H1 (cell line): ENCODE measurements at regions not wholly inside any gene's neighbourhood (a gene's known extent, or its start where the extent isn't known, plus 50 kb on each side); places are given as distances from the start of the nearest gene placed in this dataset.

ENCODE experiments used
- CTCF ChIA-PET: fragments of 300-600 bp; sonication (Branson Sonifier 250); formaldehyde crosslinking; loops from one replicate; lab custom pipeline; 2021; ENCODE audit not compliant: partially characterized antibody; lab: Charles Lee
- POLR2A ChIA-PET: fragments of 300-600 bp; sonication (Branson Sonifier 250); formaldehyde crosslinking; loops from one replicate; lab custom pipeline; 2021; ENCODE audit warnings: inconsistent platforms; ENCODE audit not compliant: partially characterized antibody; lab: Charles Lee
- DNase-seq, 2 experiments: peaks; one replicate each; pipeline versions ENCODE4 v3.0.0 to v3.0.0-alpha.2; 2010 to 2022; ENCODE audit warnings: low spot score in 2 of 2, low read depth in 1 of 2, mixed read lengths in 1 of 2
- FAIRE-seq: peaks from 2 replicates; lab custom pipeline; 2011; peaks lifted over from hg19 to GRCh38; lab: Jason Lieb, UNC
- H2AFZ ChIP-seq: 2 replicates; pipeline ENCODE4 v1.8.1; 2012; ENCODE audit warnings: low read length, inconsistent platforms
- H2AK5ac ChIP-seq: 2 replicates; pipeline ENCODE4 v1.6.1; 2013; ENCODE audit warnings: low read depth, low read length
- H2BK120ac ChIP-seq: replicated peaks from 2 replicates; pipeline ENCODE3; 2013; ENCODE audit warnings: low read depth, low read length, inconsistent platforms
- H2BK12ac ChIP-seq: 2 replicates; pipeline ENCODE4 v1.6.1; 2013; ENCODE audit warnings: low read depth, low read length
- H2BK15ac ChIP-seq: 2 replicates; pipeline ENCODE4 v1.6.1; 2013; ENCODE audit warnings: low read length
- H2BK20ac ChIP-seq: 2 replicates; pipeline ENCODE4 v1.6.1; 2013; ENCODE audit warnings: low read length
- H2BK5ac ChIP-seq: 2 replicates; pipeline ENCODE4 v1.6.1; 2013; ENCODE audit warnings: low read depth, low read length
- H3K14ac ChIP-seq: 2 replicates; pipeline ENCODE4 v1.6.1; 2013; ENCODE audit warnings: inconsistent platforms; ENCODE audit not compliant: insufficient read length
- H3K18ac ChIP-seq: 2 replicates; pipeline ENCODE4 v1.6.1; 2013; ENCODE audit warnings: low read length; ENCODE audit errors: extremely low read depth
- H3K23ac ChIP-seq: 2 replicates; pipeline ENCODE4 v1.6.1; 2013; ENCODE audit warnings: inconsistent platforms; ENCODE audit not compliant: insufficient read length
- H3K23me2 ChIP-seq: 2 replicates; pipeline ENCODE4 v1.6.1; 2013; ENCODE audit warnings: low read depth, low read length
- H3K27ac ChIP-seq: 2 replicates; pipeline ENCODE4 v1.6.1; 2011; ENCODE audit warnings: low read depth, low read length, inconsistent platforms
- H3K27me3 ChIP-seq, 4 experiments: replicated peaks in 1 of 4; 1 replicate in 1 of 4; 2 replicates in 3 of 4; pipeline versions ENCODE4 v1.6.1 to v1.8.1; 2011 to 2013; ENCODE audit warnings: low read length in 3 of 4, mild to moderate bottlenecking in 3 of 4, inconsistent platforms in 2 of 4, mixed read lengths in 2 of 4, moderate library complexity in 1 of 4; ENCODE audit not compliant: control insufficient read depth in 3 of 4, insufficient read depth in 3 of 4; ENCODE audit errors: extremely low read depth in 1 of 4
- H3K36me3 ChIP-seq, 4 experiments: 2 replicates each; pipeline versions ENCODE4 v1.6.1 to v1.8.1; 2011 to 2013; ENCODE audit warnings: mild to moderate bottlenecking in 4 of 4, low read length in 3 of 4, moderate library complexity in 2 of 4, control low read depth in 1 of 4, inconsistent platforms in 1 of 4; ENCODE audit not compliant: insufficient read depth in 4 of 4, control insufficient read depth in 2 of 4
- H3K4ac ChIP-seq: replicated peaks from 2 replicates; pipeline ENCODE3; 2013; ENCODE audit warnings: low read length, low read depth, mixed read lengths, inconsistent platforms; ENCODE audit not compliant: insufficient read length
- H3K4me1 ChIP-seq, 4 experiments: replicated peaks in 1 of 4; 1 replicate in 1 of 4; 2 replicates in 3 of 4; pipeline versions ENCODE4 v1.6.1 to v1.8.1; 2011 to 2013; ENCODE audit warnings: low read length in 3 of 4, inconsistent platforms in 2 of 4, mixed read lengths in 1 of 4; ENCODE audit not compliant: insufficient read depth in 4 of 4, control insufficient read depth in 3 of 4
- H3K4me2 ChIP-seq, 2 experiments: 2 replicates each; pipeline versions ENCODE4 v1.6.1 to v1.8.1; 2011 to 2013; ENCODE audit warnings: low read depth in 2 of 2, low read length in 2 of 2, control low read depth in 1 of 2, inconsistent platforms in 1 of 2, mild to moderate bottlenecking in 1 of 2; ENCODE audit not compliant: insufficient read depth in 1 of 2
- H3K4me3 ChIP-seq, 4 experiments: fragments of 200-600, 300-600 bp in 1 of 4; sonication (generic), shearing (Covaris generic), sonication (Bioruptor Twin) in 1 of 4; 2 replicates each; pipeline versions ENCODE4 v1.5.1 to v1.8.1; 2011 to 2016; ENCODE audit warnings: low read length in 4 of 4, low read depth in 3 of 4, control low read depth in 2 of 4, inconsistent platforms in 2 of 4, mild to moderate bottlenecking in 2 of 4, mixed read lengths in 1 of 4, moderate library complexity in 1 of 4; ENCODE audit not compliant: insufficient read depth in 2 of 4; ENCODE audit errors: extremely low read depth in 1 of 4
- H3K56ac ChIP-seq: replicated peaks from 2 replicates; pipeline ENCODE3; 2013; ENCODE audit warnings: low read depth, mild to moderate bottlenecking, mixed read lengths, low read length, inconsistent platforms; ENCODE audit not compliant: insufficient read length
- H3K79me1 ChIP-seq: 2 replicates; pipeline ENCODE4 v1.6.1; 2013; ENCODE audit warnings: low read depth, low read length, control low read depth
- H3K79me2 ChIP-seq, 2 experiments: 2 replicates each; pipeline versions ENCODE4 v1.6.1 to v1.8.1; 2012 to 2013; ENCODE audit warnings: low read length in 2 of 2, mild to moderate bottlenecking in 2 of 2, inconsistent platforms in 1 of 2; ENCODE audit not compliant: insufficient read depth in 2 of 2, control insufficient read depth in 1 of 2
- H3K9ac ChIP-seq, 4 experiments: replicated peaks in 1 of 4; 1 replicate in 1 of 4; 2 replicates in 3 of 4; pipeline versions ENCODE4 v1.6.1 to v1.8.1; 2011 to 2013; ENCODE audit warnings: low read depth in 3 of 4, low read length in 3 of 4, control low read depth in 2 of 4, mild to moderate bottlenecking in 2 of 4, moderate library complexity in 2 of 4, inconsistent platforms in 1 of 4; ENCODE audit errors: extremely low read depth in 1 of 4
- H3K9me3 ChIP-seq, 2 experiments: 2 replicates each; pipeline versions ENCODE4 v1.6.1 to v1.8.1; 2012 to 2013; ENCODE audit warnings: mild to moderate bottlenecking in 2 of 2, moderate library complexity in 2 of 2, control low read depth in 1 of 2, inconsistent platforms in 1 of 2, low read depth in 1 of 2, low read length in 1 of 2, mixed read lengths in 1 of 2; ENCODE audit not compliant: insufficient read depth in 2 of 2
- H4K20me1 ChIP-seq, 2 experiments: replicated peaks in 1 of 2; 2 replicates each; pipeline versions ENCODE3 to v1.8.1; 2011 to 2013; ENCODE audit warnings: inconsistent platforms in 2 of 2, low read length in 2 of 2, mild to moderate bottlenecking in 1 of 2; ENCODE audit not compliant: insufficient read depth in 2 of 2, control insufficient read depth in 1 of 2
- H4K5ac ChIP-seq: 2 replicates; pipeline ENCODE4 v1.6.1; 2013; ENCODE audit warnings: low read length, low read depth, mixed read lengths, inconsistent platforms; ENCODE audit not compliant: insufficient read length
- H4K8ac ChIP-seq: 2 replicates; pipeline ENCODE4 v1.8.0; 2013; ENCODE audit warnings: mild to moderate bottlenecking, moderate library complexity, low read length, inconsistent platforms; ENCODE audit not compliant: insufficient read depth; ENCODE audit errors: extremely low read depth
- H4K91ac ChIP-seq: replicated peaks from 2 replicates; pipeline ENCODE3; 2013; ENCODE audit warnings: low read length, mixed read lengths, inconsistent platforms; ENCODE audit not compliant: insufficient read length
- ASH2L ChIP-seq: fragments of 200-600, 300-600 bp; sonication (generic); IDR thresholded peaks from one replicate; pipeline ENCODE4 v1.7.1; 2017; ENCODE audit warnings: low read length
- BACH1 ChIP-seq: IDR thresholded peaks from 2 replicates; pipeline ENCODE4 v1.6.1; 2012; ENCODE audit warnings: low read length, improper control_type of control experiment
- EP300 ChIP-seq, 2 experiments: IDR thresholded peaks; 1 replicate in 1 of 2; 2 replicates in 1 of 2; pipeline ENCODE4 v1.6.1; 2011 to 2012; ENCODE audit warnings: low read depth in 2 of 2, low read length in 2 of 2, mild to moderate bottlenecking in 2 of 2, borderline replicate concordance in 1 of 2, inconsistent platforms in 1 of 2, moderate library complexity in 1 of 2
- FOSL1 ChIP-seq: IDR thresholded peaks from 2 replicates; pipeline ENCODE4 v1.6.1; 2011; ENCODE audit warnings: mild to moderate bottlenecking, low read depth, low read length, moderate library complexity; ENCODE audit not compliant: insufficient read depth
- GABPA ChIP-seq: IDR thresholded peaks from 2 replicates; pipeline ENCODE4 v1.6.1; 2011; ENCODE audit warnings: mild to moderate bottlenecking, low read length, moderate library complexity, borderline replicate concordance; ENCODE audit not compliant: insufficient read depth
- GTF2F1 ChIP-seq: IDR thresholded peaks from 2 replicates; pipeline ENCODE4 v1.6.1; 2012; ENCODE audit warnings: low read depth, low read length, improper control_type of control experiment, borderline replicate concordance
- HDAC2 ChIP-seq, 2 experiments: fragments of 300-600 bp in 1 of 2; sonication (generic) in 1 of 2; IDR thresholded peaks; 2 replicates each; pipeline ENCODE4 v1.6.1; 2011 to 2012; ENCODE audit warnings: low read depth in 2 of 2, low read length in 2 of 2, mild to moderate bottlenecking in 2 of 2, moderate library complexity in 2 of 2, borderline replicate concordance in 1 of 2, inconsistent platforms in 1 of 2
- KDM1A ChIP-seq: fragments of 200-600, 300-600 bp; sonication (generic); IDR thresholded peaks from 2 replicates; pipeline ENCODE4 v1.7.1; 2016; ENCODE audit warnings: mild to moderate bottlenecking, low read length, borderline replicate concordance
- MAFK ChIP-seq: IDR thresholded peaks from 2 replicates; pipeline ENCODE4 v1.6.1; 2012; ENCODE audit warnings: low read depth, mild to moderate bottlenecking, improper control_type of control experiment, low read length
- PHF8 ChIP-seq: fragments of 200-600 bp; sonication (generic); conservative IDR thresholded peaks from 2 replicates; pipeline ENCODE4 v1.7.1; 2012; ENCODE audit warnings: low read depth, mild to moderate bottlenecking, inconsistent platforms, low read length, moderate library complexity
- RXRA ChIP-seq: IDR thresholded peaks from 2 replicates; pipeline ENCODE4 v1.6.1; 2011; ENCODE audit warnings: low read depth, mild to moderate bottlenecking, low read length, moderate library complexity; ENCODE audit not compliant: insufficient read depth
- SIRT6 ChIP-seq: IDR thresholded peaks from one replicate; pipeline ENCODE4 v1.7.1; 2012; ENCODE audit warnings: low read length, inconsistent platforms
- SRF ChIP-seq: IDR thresholded peaks from 2 replicates; pipeline ENCODE4 v1.6.1; 2011; ENCODE audit warnings: mild to moderate bottlenecking, low read depth, low read length, moderate library complexity
- TAF7 ChIP-seq: optimal IDR thresholded peaks from 2 replicates; pipeline ENCODE3; 2011; ENCODE audit warnings: low read depth, mild to moderate bottlenecking, inconsistent platforms, low read length, moderate library complexity, borderline replicate concordance
- WGBS, 2 experiments: shearing (Covaris generic) in 1 of 2; methylation state at CpG; one replicate each; pipeline versions ENCODE4 v1.1.6 to v1.1.7; 2013 to 2015; ENCODE audit warnings: low lambda C conversion rate in 2 of 2, mixed read lengths in 2 of 2, inconsistent platforms in 1 of 2, low coverage in 1 of 2, missing lambda C conversion rate in 1 of 2; ENCODE audit not compliant: insufficient replicate concordance in 2 of 2, insufficient coverage in 1 of 2, insufficient read length in 1 of 2; ENCODE audit errors: extremely low coverage in 1 of 2, missing lambda C conversion rate in 1 of 2; 5-methylcytosine and 5-hydroxymethylcytosine counted together

DNA sequence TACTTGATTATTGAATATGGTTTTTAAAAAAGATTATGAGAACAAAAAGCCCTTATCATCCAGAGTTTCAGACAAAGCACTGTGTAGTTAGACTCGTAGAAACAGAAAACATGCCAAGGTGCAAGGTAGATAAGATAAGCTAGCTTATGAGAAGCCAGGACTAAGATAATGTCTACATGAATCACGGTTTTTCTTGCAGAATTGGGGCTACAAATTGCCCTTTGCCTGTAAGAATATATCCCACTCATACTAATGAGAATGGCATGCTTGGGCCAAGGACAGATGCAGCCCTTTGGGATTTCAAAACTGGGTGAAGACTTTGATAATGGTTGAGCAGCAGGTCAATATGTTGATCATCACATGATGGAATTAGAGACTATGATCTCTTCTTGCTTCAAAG lies 165.3 kb upstream of the PREP start:
- Histone ChIP-seq H3K56ac (no peak overlapping the region), H2AK5ac (no peak overlapping the region), H3K23me2 (no peaks in the 10 kb centered on the region; the same call in 1 of the 2 replicates), H3K79me1 (no peaks in the 10 kb centered on the region), H3K18ac (no peak overlapping the region), H3K23ac (no peak overlapping the region), H4K91ac (no peak overlapping the region), H3K27me3 (no peaks in the 10 kb centered on the region), H3K9ac (no peak overlapping the region), H4K8ac (no peak overlapping the region), H2AFZ (no peak overlapping the region), H3K4me1 (peaks cover 0 to 3% (median 1%) of the 10 kb centered on the region in 4 experiments; a peak in 2 of 7 replicates), H3K79me2 (no peaks in the 10 kb centered on the region), H2BK120ac (no peak overlapping the region), H3K27ac (no peak overlapping the region), H2BK20ac (no peak overlapping the region), H3K36me3 (no peaks in the 10 kb centered on the region), H4K20me1 (no peaks in the 10 kb centered on the region), H2BK5ac (no peak overlapping the region), H4K5ac (no peak overlapping the region), H3K9me3 (no peaks in the 10 kb centered on the region), H2BK12ac (no peak overlapping the region), H3K4ac (no peak overlapping the region), H3K4me3 (no peak overlapping the region), H3K14ac (no peak overlapping the region), H2BK15ac (no peak overlapping the region), H3K4me2 (no peak overlapping the region)
- FAIRE-seq (no peak), DNase-seq (no peak)
- WGBS, 2 experiments: 81% methylated on average over 2 of the region's 2 CpGs; no CpG with 5 or more reads in 1 of the 2 experiments
- ChIA-PET POLR2A (no interaction called here), CTCF (interaction anchor here (0.5 to 0.6 kb wide), 2 partner anchors 94 to 1704 kb away, joined by 3 read pairs; no protein-coding TSS in a partner anchor)
- TF ChIP-seq FOSL1 (no peak), EP300 (IDR thresholded peaks at IDR 0.05; ENCODE audit: borderline replicate concordance in 1 of 2, low read depth in 2 of 2, low read length in 2 of 2) (no peak), MAFK (no peak), TAF7 (no peak), PHF8 (no peak), KDM1A (no peak), SRF (no peak), GABPA (no peak), HDAC2 (IDR thresholded peaks at IDR 0.05; ENCODE audit: borderline replicate concordance in 1 of 2, low read depth in 2 of 2, low read length in 2 of 2) (no peak), ASH2L (no peak), GTF2F1 (no peak), SIRT6 (no peak), RXRA (no peak), BACH1 (no peak)
